Epithelial cell of esophagus (primary cell): ENCODE measurements at regions not wholly inside any gene's neighbourhood (a gene's known extent, or its start where the extent isn't known, plus 50 kb on each side); places are given as distances from the start of the nearest gene placed in this dataset.

Source experiments
- DNase-seq: peaks from one replicate; pipeline ENCODE4 v3.0.0; 2010; ENCODE audit warnings: low read depth
- H3K4me3 ChIP-seq: 2 replicates; pipeline ENCODE4 v1.5.1; 2011; ENCODE audit warnings: mild to moderate bottlenecking, low read length, control low read depth
- TF ChIP-seq, protein P1 (sequence below): IDR thresholded peaks from 2 replicates; pipeline ENCODE4 v1.5.1; 2011; ENCODE audit warnings: low read depth, mild to moderate bottlenecking, low read length, control low read depth, inconsistent platforms; ENCODE audit not compliant: insufficient read depth; ENCODE audit errors: missing control alignments

DNA sequence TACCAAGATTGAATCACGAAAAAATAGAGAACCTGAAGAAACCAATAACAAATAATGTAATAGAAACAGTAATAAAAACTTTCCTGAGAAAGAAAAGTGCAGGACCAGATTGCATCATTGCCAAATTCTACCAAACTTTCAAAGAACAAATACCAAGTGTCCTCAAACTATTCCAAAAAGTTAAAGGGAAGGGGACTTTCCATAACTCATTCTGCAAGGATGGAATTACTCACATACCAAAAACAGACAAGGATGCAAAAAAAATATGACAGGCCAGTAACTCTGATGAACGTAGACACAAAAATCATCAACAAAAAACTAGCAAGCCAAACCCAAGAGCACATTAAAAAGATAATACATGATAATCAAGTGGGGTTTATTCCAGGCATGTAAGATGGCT is 172.3 kb upstream of the SLC35G4 start:
- no peak overlapping the region for H3K4me3 ChIP-seq
- DNase-seq, result no peak
- TF ChIP-seq, protein P1, sequence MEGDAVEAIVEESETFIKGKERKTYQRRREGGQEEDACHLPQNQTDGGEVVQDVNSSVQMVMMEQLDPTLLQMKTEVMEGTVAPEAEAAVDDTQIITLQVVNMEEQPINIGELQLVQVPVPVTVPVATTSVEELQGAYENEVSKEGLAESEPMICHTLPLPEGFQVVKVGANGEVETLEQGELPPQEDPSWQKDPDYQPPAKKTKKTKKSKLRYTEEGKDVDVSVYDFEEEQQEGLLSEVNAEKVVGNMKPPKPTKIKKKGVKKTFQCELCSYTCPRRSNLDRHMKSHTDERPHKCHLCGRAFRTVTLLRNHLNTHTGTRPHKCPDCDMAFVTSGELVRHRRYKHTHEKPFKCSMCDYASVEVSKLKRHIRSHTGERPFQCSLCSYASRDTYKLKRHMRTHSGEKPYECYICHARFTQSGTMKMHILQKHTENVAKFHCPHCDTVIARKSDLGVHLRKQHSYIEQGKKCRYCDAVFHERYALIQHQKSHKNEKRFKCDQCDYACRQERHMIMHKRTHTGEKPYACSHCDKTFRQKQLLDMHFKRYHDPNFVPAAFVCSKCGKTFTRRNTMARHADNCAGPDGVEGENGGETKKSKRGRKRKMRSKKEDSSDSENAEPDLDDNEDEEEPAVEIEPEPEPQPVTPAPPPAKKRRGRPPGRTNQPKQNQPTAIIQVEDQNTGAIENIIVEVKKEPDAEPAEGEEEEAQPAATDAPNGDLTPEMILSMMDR, result no peak

DNA sequence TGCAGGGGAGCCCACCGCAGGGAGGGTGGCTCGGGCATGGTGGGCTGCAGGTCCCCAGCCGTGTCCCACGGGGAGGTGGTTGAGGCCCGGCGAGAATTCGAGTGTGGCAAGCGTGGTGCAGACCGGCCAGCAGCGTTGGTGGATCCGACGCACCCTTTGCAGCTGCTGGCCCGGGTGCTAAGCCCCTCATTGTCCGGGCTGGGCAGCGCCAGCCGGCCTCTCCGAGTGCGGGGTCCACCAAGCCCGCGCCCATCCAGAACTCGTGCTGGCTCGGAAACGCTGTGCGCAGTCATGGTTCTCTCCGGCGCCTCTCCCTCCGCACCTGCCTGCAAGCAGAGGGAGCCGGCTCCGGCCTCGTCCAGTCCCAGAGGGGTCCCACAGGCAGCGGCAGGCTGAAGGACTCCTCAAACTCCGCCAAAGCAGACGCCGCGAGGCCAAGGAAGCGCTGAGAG is 177.0 kb upstream of the SLC35G4 start:
- no peak overlapping the region for H3K4me3 ChIP-seq
- TF ChIP-seq, protein P1, result no peak
- no peak for DNase-seq

DNA sequence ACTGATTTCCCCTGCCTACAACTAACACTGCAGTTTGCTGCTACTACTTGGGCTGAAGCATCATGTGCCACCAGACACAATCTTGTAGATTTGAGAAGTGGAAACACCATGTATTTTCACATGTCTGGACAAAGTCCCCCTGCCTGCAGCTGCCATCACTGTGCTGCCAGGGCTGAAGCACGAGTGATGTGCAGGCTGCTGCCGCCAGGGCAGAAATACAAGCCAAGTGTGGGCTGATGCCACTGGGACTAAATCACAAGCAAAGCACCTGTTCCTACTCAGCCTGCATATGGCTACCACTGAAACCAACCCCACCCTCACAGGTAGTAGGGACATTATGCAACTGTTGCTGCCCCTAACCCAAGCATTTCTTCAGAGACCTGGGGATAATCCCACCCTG is 179.5 kb upstream of the SLC35G4 start:
- TF ChIP-seq, protein P1, result no peak
- H3K4me3 ChIP-seq, result no peak overlapping the region
- DNase-seq, result no peak

DNA sequence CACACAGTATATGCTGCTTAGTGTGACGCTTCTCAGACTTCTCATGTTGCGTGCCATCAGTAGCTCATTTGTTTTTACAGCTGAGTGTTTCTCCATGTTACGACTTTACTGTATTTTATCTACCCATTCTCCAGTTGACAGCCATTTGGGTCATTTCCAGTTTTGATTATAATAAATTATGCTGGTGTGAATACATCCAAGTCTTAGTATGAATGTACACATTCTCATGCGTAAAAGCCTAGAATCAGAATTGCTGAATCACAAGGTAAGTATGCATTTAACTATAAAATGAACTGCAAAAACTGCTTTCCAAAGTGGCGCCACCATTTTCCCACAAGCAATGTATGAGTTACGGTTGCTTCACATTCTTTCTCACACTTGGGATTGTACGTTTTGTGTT is 184.2 kb upstream of the SLC35G4 start:
- no peak for DNase-seq
- H3K4me3 ChIP-seq, result no peak overlapping the region
- TF ChIP-seq, protein P1, result no peak

DNA sequence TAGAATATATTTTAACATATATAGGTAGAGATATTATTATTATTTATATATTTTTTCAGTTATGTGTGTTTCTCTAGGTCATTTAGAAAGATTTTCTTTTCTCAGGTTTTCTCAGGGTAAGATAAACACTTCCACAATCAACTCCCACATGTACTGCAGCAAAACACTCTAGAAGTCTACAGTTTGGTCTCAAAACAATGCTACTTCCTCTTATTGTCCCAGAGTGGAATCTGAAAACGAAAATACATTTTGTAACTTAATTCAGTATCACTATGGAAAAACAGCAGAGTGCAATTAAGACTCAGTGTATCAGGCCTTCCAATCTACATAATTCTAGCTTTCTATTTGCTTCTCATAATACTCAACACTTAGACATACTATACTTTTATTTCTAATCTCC is 190.1 kb upstream of the SLC35G4 start:
- H3K4me3 ChIP-seq, result no peak overlapping the region
- TF ChIP-seq, protein P1, result no peak
- no peak for DNase-seq

DNA sequence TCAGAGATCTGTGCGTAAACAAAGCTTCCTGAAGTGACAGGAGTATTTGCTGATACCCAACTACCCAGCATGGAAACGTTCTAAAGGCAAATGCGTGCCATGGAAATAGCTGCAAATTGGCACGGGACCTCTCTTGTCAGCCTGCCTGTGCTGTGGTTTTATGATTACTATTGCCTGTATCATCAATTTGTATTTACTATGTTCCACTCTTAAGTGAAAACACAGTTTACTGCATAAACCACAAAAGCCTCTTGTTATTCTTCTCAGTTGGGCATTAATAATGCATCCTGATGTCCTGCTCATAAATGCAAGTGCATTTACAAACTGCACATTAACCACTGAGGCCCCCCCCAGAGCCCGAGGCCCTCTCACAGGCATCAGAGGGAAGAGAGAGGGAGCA is 196.6 kb upstream of the SLC35G4 start:
- no peak for DNase-seq
- no peak overlapping the region for H3K4me3 ChIP-seq
- TF ChIP-seq, protein P1, result no peak

DNA sequence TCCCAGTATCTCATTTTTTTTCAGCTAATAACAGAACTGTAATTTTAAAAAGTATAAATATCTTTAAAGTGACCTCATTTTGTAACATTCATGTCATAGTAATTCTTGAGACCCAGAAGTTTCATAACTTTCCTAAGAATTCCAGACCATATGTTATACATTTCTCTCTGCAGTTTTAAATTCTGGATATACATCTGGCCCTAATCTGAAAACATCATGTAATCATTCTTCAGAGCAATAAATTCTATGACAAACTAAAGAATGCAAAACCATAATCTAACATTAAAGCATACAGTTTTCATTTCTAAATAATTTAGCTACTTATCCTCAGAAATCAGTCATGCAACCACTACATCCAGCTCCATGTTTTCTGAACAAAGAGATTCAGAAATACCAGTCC is 198.3 kb upstream of the SLC35G4 start:
- H3K4me3 ChIP-seq, result no peak overlapping the region
- TF ChIP-seq, protein P1, result no peak
- no peak for DNase-seq
